ENCODE measurements at regions not wholly inside any gene's neighbourhood (a gene's known extent, or its start where the extent isn't known, plus 50 kb on each side); places are given as distances from the start of the nearest gene placed in this dataset.

DNA sequence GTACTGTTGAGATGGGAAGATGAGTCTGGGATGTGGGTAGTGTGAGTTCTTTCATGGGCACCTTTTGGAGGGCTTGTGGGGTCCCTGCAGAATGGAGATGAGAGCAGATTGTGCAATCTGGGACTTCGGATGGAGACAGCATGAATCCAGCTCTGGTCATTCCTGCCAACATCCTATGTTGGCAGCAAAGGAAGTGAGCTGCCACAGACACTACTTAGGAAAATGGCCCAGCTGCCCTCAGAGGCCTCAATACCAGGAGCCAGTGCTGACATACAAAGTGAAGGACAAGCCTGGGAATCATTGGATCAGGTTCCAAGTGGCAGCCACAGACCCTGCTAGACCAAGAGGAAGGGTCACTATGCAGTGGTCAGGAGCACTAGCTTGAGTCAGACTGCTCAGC, 402.8 kb downstream of the CDK5RAP2 start:
- TF ChIP-seq, protein P1, sequence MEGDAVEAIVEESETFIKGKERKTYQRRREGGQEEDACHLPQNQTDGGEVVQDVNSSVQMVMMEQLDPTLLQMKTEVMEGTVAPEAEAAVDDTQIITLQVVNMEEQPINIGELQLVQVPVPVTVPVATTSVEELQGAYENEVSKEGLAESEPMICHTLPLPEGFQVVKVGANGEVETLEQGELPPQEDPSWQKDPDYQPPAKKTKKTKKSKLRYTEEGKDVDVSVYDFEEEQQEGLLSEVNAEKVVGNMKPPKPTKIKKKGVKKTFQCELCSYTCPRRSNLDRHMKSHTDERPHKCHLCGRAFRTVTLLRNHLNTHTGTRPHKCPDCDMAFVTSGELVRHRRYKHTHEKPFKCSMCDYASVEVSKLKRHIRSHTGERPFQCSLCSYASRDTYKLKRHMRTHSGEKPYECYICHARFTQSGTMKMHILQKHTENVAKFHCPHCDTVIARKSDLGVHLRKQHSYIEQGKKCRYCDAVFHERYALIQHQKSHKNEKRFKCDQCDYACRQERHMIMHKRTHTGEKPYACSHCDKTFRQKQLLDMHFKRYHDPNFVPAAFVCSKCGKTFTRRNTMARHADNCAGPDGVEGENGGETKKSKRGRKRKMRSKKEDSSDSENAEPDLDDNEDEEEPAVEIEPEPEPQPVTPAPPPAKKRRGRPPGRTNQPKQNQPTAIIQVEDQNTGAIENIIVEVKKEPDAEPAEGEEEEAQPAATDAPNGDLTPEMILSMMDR (tag by site-specific recombination; IDR thresholded peaks at IDR 0.05) = no peak
- TF ChIP-seq ZBTB8A (tag by site-specific recombination; IDR thresholded peaks at IDR 0.05) (no peak), SETDB1 (IDR thresholded peaks at IDR 0.05; ENCODE audit: insufficient read length, low read length) (no peak), ZNF596 (tag by site-specific recombination; IDR thresholded peaks at IDR 0.05) (no peak), ZNF274 (IDR thresholded peaks at IDR 0.05; ENCODE audit: low read length) (no peak), ZNF274 (tag by site-specific recombination; IDR thresholded peaks at IDR 0.05; ENCODE audit: borderline replicate concordance) (no peak), YY1 (tag by site-specific recombination; IDR thresholded peaks at IDR 0.05) (no peak), OSR2 (tag by site-specific recombination; IDR thresholded peaks at IDR 0.05) (no peak), ZNF121 (tag by site-specific recombination; IDR thresholded peaks at IDR 0.05) (no peak)
- TF ChIP-seq, protein P2, sequence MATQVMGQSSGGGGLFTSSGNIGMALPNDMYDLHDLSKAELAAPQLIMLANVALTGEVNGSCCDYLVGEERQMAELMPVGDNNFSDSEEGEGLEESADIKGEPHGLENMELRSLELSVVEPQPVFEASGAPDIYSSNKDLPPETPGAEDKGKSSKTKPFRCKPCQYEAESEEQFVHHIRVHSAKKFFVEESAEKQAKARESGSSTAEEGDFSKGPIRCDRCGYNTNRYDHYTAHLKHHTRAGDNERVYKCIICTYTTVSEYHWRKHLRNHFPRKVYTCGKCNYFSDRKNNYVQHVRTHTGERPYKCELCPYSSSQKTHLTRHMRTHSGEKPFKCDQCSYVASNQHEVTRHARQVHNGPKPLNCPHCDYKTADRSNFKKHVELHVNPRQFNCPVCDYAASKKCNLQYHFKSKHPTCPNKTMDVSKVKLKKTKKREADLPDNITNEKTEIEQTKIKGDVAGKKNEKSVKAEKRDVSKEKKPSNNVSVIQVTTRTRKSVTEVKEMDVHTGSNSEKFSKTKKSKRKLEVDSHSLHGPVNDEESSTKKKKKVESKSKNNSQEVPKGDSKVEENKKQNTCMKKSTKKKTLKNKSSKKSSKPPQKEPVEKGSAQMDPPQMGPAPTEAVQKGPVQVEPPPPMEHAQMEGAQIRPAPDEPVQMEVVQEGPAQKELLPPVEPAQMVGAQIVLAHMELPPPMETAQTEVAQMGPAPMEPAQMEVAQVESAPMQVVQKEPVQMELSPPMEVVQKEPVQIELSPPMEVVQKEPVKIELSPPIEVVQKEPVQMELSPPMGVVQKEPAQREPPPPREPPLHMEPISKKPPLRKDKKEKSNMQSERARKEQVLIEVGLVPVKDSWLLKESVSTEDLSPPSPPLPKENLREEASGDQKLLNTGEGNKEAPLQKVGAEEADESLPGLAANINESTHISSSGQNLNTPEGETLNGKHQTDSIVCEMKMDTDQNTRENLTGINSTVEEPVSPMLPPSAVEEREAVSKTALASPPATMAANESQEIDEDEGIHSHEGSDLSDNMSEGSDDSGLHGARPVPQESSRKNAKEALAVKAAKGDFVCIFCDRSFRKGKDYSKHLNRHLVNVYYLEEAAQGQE (tag by site-specific recombination; IDR thresholded peaks at IDR 0.05) = no peak
- TF ChIP-seq, protein P3, sequence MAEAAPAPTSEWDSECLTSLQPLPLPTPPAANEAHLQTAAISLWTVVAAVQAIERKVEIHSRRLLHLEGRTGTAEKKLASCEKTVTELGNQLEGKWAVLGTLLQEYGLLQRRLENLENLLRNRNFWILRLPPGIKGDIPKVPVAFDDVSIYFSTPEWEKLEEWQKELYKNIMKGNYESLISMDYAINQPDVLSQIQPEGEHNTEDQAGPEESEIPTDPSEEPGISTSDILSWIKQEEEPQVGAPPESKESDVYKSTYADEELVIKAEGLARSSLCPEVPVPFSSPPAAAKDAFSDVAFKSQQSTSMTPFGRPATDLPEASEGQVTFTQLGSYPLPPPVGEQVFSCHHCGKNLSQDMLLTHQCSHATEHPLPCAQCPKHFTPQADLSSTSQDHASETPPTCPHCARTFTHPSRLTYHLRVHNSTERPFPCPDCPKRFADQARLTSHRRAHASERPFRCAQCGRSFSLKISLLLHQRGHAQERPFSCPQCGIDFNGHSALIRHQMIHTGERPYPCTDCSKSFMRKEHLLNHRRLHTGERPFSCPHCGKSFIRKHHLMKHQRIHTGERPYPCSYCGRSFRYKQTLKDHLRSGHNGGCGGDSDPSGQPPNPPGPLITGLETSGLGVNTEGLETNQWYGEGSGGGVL (tag by site-specific recombination; IDR thresholded peaks at IDR 0.05) = no peak

Measured in HEK293 (cell line).